HG02642 (cell line): ENCODE measurements at regions not wholly inside any gene's neighbourhood (a gene's known extent, or its start where the extent isn't known, plus 50 kb on each side); places are given as distances from the start of the nearest gene placed in this dataset.
A peak's percentile ranks its signal among the peaks of the same experiment; 100 is the strongest.
"Not testable (repeated sequence)": the region's sequence is repeated elsewhere in the genome, so short reads cannot be mapped to it uniquely, and the experiment has no call there.

ENCODE experiments used
- ATAC-seq: cut with Tn5 transposase; IDR thresholded peaks from one replicate; pipeline ENCODE4 v1.9.1; 2021; ENCODE audit warnings: mild to moderate bottlenecking; ENCODE audit not compliant: unreplicated experiment, poor library complexity

DNA sequence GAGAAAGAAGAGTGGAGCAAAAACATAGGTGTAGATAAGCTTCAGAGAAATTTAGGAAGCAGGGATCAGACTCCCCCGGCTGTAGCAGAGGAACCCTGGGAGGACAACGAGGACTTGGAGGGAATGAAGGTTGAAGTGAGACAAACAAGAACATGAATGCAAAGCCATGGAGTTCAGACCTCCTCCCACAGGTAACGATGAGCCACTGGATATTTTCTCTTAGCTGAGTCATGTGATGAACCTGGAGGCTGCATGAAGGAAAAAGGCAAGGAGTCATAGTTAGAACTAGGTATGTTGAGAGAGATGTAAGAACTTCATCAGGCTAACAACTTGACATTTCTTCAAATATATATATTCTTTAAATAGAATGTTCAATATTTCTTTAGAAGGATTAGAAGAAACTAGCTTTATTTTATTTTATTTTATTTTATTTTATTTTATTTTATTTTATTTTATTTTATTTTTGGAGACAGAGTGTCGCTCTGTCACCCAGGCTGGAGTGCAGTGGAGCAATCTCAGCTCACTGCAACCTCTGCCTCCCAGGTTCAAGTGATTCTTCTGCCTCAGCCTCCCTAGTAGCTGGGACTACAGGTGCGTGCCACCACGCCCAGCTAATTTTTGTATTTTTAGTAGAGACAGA, 57.7 kb upstream of the RGS1 start:
- not testable (repeated sequence) for ATAC-seq

GRCh38 chr1:192518700-192519099, 56.9 kb upstream of the RGS1 start:
- ATAC-seq = peak; percentile 46

DNA sequence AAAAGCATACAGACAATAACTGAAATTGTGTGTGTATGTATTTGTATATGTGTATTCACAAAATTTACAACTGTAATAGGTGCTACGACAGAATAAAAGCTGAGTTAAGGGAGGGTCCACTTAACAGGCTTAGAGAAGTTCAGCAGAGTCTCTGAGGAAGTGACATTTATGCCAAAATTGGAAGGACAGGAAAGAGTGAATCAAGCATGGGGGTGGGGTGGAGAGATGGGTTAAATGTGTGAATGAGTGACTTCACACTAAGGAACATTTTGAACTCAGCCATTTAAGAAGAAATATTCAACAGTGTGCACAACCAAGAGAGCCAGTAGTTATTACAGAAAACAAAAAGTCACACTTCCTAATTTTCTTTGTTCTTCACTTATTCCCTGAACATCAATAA, 53.8 kb upstream of the RGS1 start:
- no peak for ATAC-seq

GRCh38 chr1:192522673-192523072, 52.9 kb upstream of the RGS1 start:
- no peak for ATAC-seq

DNA sequence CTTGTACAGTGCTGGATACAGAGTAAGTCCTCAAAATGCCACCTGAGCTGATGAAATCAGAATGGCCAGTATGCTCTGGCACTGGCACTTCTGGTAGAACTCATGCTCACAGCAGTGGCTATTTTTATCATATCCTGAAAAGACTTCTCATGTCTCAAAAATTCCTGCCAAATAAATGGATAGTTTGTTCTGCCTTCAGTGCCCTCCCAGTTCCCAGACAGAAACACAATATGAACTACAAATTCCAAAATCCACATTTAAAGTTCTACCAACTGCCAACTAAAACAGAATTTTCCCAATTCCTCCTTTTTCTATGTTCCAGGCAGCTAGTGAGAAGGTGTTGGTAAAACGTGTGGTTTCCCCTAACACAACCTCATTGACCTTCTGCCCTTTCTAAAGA, 51.4 kb upstream of the RGS1 start:
- no peak for ATAC-seq
